Thyroid gland (tissue), 4 donors: ENCODE measurements at regions not wholly inside any gene's neighbourhood (a gene's known extent, or its start where the extent isn't known, plus 50 kb on each side); places are given as distances from the start of the nearest gene placed in this dataset.
A peak's percentile ranks its signal among the peaks of the same experiment; 100 is the strongest.

ENCODE experiments used
- DNase-seq, 2 donors: peaks; one replicate each; pipeline ENCODE4 v3.0.0-alpha.2; 2019
- H3K27ac ChIP-seq, 3 donors: fragments of 200-600 bp; sonication (generic); 1 replicate in 2 of 3; 2 replicates in 1 of 3; pipeline ENCODE4 v1.5.1; 2016 to 2019; ENCODE audit warnings: mild to moderate bottlenecking in 1 of 3, moderate library complexity in 1 of 3
- H3K27me3 ChIP-seq: fragments of 200-600 bp; sonication (generic); one replicate; pipeline ENCODE4 v1.5.1; 2019
- H3K36me3 ChIP-seq, 2 donors: fragments of 200-600 bp; sonication (generic); one replicate each; pipeline ENCODE4 v1.5.1; 2016 to 2019
- H3K4me1 ChIP-seq, 2 donors: fragments of 200-600 bp; sonication (generic); one replicate each; pipeline ENCODE4 v1.5.1; 2017 to 2019
- H3K4me3 ChIP-seq, 3 donors: fragments of 200-600 bp; sonication (generic); replicated peaks in 1 of 3; 1 replicate in 2 of 3; 2 replicates in 1 of 3; pipeline ENCODE4 v1.5.1; 2016; ENCODE audit warnings: mild to moderate bottlenecking in 1 of 3
- H3K9me3 ChIP-seq: fragments of 200-600 bp; sonication (generic); one replicate; pipeline ENCODE4 v1.5.1; 2017
- POLR2A ChIP-seq, 2 donors: fragments of 450-650 bp; IDR thresholded peaks; one replicate each; pipeline ENCODE4 v1.6.1; 2017; ENCODE audit warnings: antibody characterized with exemption in 2 of 2, mild to moderate bottlenecking in 2 of 2, moderate library complexity in 1 of 2
- WGBS, 2 donors: methylation state at CpG; one replicate each; pipeline ENCODE4 v1.1.5; 2017; 5-methylcytosine and 5-hydroxymethylcytosine counted together
- intact Hi-C: fragments of 100-400 bp; cut with DNase I; formaldehyde crosslinking; loops from one replicate; pipeline ENCODE4 v1.15.1; 2023
- TF ChIP-seq, protein P1 (sequence below), 6 experiments: fragments of 200-600 bp in 3 of 6; fragments of 450-650 bp in 3 of 6; sonication (generic) in 3 of 6; IDR thresholded peaks; one replicate each; pipeline ENCODE4 v1.5.1; 2016 to 2019; ENCODE audit warnings: antibody characterized with exemption in 6 of 6, mild to moderate bottlenecking in 2 of 6, inconsistent platforms in 1 of 6, moderate library complexity in 1 of 6

- intact Hi-C loops: no loop called here
- H3K27me3 ChIP-seq: no peaks in the 10 kb centered on the region
- TF ChIP-seq, protein P1, sequence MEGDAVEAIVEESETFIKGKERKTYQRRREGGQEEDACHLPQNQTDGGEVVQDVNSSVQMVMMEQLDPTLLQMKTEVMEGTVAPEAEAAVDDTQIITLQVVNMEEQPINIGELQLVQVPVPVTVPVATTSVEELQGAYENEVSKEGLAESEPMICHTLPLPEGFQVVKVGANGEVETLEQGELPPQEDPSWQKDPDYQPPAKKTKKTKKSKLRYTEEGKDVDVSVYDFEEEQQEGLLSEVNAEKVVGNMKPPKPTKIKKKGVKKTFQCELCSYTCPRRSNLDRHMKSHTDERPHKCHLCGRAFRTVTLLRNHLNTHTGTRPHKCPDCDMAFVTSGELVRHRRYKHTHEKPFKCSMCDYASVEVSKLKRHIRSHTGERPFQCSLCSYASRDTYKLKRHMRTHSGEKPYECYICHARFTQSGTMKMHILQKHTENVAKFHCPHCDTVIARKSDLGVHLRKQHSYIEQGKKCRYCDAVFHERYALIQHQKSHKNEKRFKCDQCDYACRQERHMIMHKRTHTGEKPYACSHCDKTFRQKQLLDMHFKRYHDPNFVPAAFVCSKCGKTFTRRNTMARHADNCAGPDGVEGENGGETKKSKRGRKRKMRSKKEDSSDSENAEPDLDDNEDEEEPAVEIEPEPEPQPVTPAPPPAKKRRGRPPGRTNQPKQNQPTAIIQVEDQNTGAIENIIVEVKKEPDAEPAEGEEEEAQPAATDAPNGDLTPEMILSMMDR (IDR thresholded peaks at IDR 0.05): no peak
- TF ChIP-seq POLR2A (IDR thresholded peaks at IDR 0.05): no peak
- no peaks in the 10 kb centered on the region for H3K36me3 ChIP-seq
- H3K9me3 ChIP-seq: no peaks in the 10 kb centered on the region
- no peak for DNase-seq
- no peak overlapping the region for H3K27ac ChIP-seq
- no peaks in the 10 kb centered on the region for H3K4me1 ChIP-seq
- peak overlapping the region in 1 of 3 donors; percentile 15 for H3K4me3 ChIP-seq
- WGBS, 2 donors: 87 to 89% methylated on average over 31 of the region's 31 CpGs
Measured at GRCh38 chr22:49051491-49052022, 776.1 kb downstream of the BRD1 start.

DNA sequence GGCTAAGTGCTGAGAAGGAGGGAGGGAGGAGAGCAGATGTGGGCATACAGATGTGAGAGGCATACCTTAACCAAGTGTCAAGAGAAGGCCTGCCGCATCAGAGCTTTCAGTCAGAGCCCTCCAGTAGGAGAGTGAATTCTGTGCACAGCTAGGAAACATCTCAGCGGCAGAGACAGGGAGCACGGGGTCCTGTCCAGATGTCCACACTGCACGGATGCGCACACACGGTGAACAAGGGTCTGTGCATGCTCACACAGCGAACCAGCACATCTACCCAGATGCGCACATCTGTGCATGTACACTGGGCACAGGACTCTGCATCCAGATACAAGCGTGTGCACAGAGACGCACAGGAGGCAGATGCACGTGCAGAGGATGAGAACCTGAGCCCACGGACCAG, 778.0 kb downstream of the BRD1 start:
- Histone ChIP-seq H3K27me3 (no peaks in the 10 kb centered on the region), H3K27ac (no peak overlapping the region), H3K36me3 (no peaks in the 10 kb centered on the region), H3K9me3 (no peaks in the 10 kb centered on the region), H3K4me3 (no peak overlapping the region), H3K4me1 (no peaks in the 10 kb centered on the region)
- TF ChIP-seq, protein P1 (IDR thresholded peaks at IDR 0.05): no peak
- TF ChIP-seq POLR2A (IDR thresholded peaks at IDR 0.05): no peak
- DNase-seq: no peak
- intact Hi-C loops: no loop called here
- 87 to 91% methylated on average over 11 to 12 of the region's 12 CpGs for WGBS, 2 donors

- Histone ChIP-seq H3K36me3 (no peaks in the 10 kb centered on the region), H3K4me3 (no peak overlapping the region), H3K9me3 (no peaks in the 10 kb centered on the region), H3K4me1 (no peaks in the 10 kb centered on the region), H3K27me3 (no peaks in the 10 kb centered on the region), H3K27ac (no peak overlapping the region)
- no peak for TF ChIP-seq POLR2A (IDR thresholded peaks at IDR 0.05)
- TF ChIP-seq, protein P1 (IDR thresholded peaks at IDR 0.05): no peak
- 79 to 82% methylated on average over 11 of the region's 11 CpGs for WGBS, 2 donors
- intact Hi-C loops: no loop called here
- no peak for DNase-seq
Measured at GRCh38 chr22:49048591-49048990, 779.1 kb downstream of the BRD1 start.

GRCh38 chr22:49047447-49047846, 780.2 kb downstream of the BRD1 start:
- Histone ChIP-seq H3K9me3 (no peaks in the 10 kb centered on the region), H3K4me3 (no peak overlapping the region), H3K4me1 (no peaks in the 10 kb centered on the region), H3K27me3 (no peaks in the 10 kb centered on the region), H3K27ac (no peak overlapping the region), H3K36me3 (no peaks in the 10 kb centered on the region)
- no peak for TF ChIP-seq POLR2A (IDR thresholded peaks at IDR 0.05)
- TF ChIP-seq, protein P1 (IDR thresholded peaks at IDR 0.05): no peak
- DNase-seq: no peak
- WGBS, 2 donors: 31 to 50% methylated on average over 5 of the region's 5 CpGs
- intact Hi-C loops: no loop called here

DNA sequence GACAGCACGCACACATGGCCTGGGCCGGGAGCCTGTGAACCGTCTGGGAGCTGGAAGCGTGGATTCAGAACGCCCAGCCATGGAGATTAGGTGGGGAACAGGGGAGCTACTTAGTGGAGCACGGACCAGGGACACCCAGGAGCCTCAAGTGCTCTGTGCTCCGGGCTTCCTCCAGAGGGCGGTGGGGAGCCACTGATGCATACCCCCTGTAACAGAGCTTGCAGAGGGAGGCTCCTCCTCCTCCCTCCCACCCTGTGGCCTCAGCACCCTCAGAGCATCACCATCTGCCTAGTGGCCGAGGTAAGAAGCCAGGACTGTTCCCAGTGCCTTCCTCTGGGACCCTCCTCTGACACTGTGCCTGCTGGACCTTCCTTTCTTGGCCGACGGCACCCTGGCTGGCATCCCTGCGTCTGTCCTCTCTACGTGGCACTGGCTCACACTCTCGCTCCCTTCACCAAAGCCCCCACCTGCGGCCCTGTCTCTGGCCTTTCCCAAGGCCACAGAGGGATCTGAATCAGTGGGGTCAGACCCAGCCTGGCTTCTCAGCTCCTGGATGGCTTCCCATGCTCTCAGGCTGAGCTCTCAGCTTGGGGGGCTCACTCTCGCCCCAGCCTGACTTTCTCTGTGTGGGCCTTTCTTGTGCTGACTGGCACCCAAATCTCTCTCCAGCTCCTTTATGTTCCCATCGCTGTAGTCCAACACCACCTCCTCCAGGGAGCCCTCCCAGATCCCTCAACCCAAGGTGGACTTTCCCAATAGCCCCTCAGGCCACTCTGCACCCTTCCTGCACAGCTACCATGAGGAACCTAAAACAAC, 780.9 kb downstream of the BRD1 start:
- Histone ChIP-seq H3K27me3 (no peaks in the 10 kb centered on the region), H3K9me3 (no peaks in the 10 kb centered on the region), H3K27ac (no peak overlapping the region), H3K4me3 (no peak overlapping the region), H3K36me3 (no peaks in the 10 kb centered on the region), H3K4me1 (no peaks in the 10 kb centered on the region)
- DNase-seq: no peak
- no peak for TF ChIP-seq POLR2A (IDR thresholded peaks at IDR 0.05)
- TF ChIP-seq, protein P1 (IDR thresholded peaks at IDR 0.05): peak in 2 of 6 experiments; percentile 4 to 18
- intact Hi-C loops: no loop called here
- 43 to 54% methylated on average over 15 to 16 of the region's 17 CpGs for WGBS, 2 donors
